GM18502 (cell line): ENCODE measurements at regions not wholly inside any gene's neighbourhood (a gene's known extent, or its start where the extent isn't known, plus 50 kb on each side); places are given as distances from the start of the nearest gene placed in this dataset.
A peak's percentile ranks its signal among the peaks of the same experiment; 100 is the strongest.

Experiments
- ATAC-seq: cut with Tn5 transposase; IDR thresholded peaks from one replicate; pipeline ENCODE4 v1.9.1; 2021; ENCODE audit warnings: mild to moderate bottlenecking; ENCODE audit not compliant: unreplicated experiment, poor library complexity

DNA sequence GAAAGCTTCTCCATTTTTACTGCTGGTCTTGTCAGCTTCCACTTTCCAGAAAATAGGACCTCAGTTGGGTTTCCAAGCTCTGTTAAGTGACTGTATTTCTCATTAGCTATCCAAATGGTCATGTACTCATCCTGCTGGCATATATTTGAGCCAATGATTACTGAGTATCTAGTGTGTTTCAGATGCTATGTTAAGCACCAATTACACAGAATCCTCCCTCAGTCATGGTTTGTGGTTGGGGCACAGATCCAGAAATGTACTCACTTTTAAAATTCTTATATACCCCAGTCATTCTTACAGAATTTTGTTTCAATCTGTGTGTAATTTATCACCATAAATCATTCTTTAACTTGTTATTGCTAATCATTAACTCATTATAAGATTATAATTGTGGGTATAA, 362.3 kb upstream of the MTPN start:
- ATAC-seq = no peak

- no peak for ATAC-seq
Observed at GRCh38 chr7:136336932-136337331, 359.8 kb upstream of the MTPN start.

DNA sequence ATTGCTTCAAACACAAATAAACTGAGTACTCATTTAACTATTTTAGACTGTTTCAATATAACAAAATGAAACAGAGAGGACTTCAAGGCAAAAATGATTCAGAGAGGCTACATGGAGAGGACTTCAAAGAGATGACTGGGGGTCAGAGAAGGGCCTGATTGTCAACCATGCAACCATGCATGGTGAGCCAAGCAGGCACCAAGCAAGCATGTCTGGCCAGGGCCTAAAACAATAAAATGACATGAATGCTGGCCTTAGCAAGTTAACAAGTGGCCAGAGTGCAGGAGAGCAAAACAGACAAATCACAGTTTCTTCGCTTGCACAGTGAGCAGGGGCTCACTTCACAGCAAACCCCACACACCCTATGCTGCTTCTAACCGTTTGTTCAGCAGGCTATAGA, 356.5 kb upstream of the MTPN start:
- ATAC-seq = no peak

DNA sequence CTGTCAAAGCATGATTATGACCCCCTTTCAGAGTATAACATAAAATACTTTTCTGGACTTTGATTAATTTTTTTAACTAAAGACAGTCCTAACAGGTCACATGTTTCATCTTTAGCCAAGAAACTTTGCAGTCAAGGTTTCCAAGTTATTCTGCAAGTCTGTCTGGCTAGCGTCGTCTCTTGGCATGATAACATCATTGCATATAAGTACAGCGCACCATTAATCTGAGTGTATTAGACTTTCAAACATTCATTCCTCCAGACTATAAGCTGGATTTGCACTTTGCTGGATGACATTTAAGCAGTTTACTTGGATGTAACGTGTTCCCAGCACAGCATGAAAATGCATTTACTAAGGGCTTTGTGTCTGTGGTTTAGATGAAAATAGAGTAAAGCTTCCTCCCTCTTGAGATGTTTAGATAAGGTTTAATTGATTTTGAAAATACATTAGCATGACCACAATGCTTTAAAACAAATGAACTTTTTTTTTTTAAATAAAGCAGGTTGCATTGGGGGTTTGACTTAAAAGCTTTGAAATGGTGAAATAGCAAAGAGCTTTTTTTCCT, 349.0 kb upstream of the MTPN start:
- ATAC-seq = no peak

DNA sequence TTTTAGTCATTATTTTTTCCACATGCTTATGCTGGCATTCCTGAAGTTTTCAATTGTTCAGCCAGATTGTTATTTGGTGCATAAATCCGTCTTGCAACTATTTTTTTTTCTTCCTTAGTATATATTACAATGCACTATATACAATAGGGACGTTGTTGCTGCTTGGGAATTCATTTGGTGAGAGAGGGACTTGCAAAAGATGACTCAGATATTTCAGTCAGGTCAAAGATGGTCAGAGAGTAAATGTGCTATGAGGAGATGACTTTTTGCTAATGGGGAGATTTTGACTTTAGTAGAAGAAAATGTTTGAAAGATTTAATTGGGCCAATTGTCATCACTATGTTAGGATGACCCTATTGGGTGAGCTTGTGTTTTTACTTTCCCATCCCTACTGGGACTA, 348.4 kb upstream of the MTPN start:
- ATAC-seq = no peak

GRCh38 chr7:136325027-136325426, 347.9 kb upstream of the MTPN start:
- no peak for ATAC-seq

- no peak for ATAC-seq
Observed at GRCh38 chr7:136324073-136324704, 347.0 kb upstream of the MTPN start.

DNA sequence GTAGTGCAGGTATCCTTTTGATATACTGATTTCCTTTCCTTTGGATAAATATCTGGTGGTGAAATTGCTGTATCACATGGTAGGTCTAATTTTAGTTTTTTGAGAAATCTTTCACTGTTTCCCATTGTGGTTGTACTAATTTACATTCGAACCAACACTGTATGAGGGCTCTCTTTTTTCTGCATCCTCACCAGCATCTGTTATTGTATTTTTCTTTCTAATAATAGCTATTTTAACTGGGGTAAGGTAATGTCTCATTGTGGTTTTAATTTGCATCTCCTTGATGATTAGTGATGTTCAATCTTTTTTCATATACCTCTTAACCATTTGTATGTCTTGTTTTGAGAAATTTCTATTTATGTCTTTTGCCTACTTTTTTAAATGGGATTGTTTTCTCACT, 335.4 kb upstream of the MTPN start:
- ATAC-seq = peak; percentile 69

DNA sequence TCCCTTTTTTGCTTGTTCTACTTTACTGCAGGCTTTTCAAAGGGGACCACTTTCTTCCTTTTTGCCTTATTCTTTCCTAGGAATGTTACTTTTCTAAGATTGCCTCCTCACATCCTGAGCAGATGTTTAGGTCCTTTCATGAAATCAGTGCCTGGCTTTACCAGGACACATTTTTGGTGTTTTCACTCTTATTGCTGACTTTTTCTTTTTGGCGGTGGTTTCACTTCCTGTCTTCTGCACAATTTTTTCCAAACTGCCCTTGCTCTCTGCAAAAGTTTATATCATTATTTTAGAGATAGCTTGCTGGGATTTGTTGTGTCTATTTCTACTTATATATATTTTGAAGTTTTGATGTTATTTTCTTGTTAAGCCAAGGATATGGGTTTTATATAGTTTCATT, 332.2 kb upstream of the MTPN start:
- no peak for ATAC-seq

GRCh38 chr7:136308230-136308629, 331.1 kb upstream of the MTPN start:
- no peak for ATAC-seq

DNA sequence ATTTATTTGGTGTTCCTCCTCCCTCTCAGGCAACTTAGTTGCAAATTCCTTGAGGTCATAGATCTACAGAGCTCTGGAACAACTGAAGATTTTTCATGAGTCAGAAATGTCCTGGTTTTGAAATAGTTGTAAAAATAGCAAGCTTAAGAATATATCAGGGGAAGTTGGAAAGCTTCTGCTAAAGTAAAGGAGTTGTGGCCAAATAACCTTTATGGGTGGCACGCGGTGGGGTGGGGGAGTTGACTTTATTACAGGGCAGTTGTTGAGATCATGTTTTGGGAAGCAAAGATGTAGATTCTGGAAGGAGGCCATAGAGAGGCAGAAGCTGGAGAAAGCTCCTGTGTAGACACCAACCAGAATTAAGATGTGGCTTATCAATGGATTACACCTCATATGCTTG, 326.0 kb upstream of the MTPN start:
- no peak for ATAC-seq

GRCh38 chr7:136302049-136302448, 324.9 kb upstream of the MTPN start:
- ATAC-seq = no peak

- no peak for ATAC-seq
Observed at GRCh38 chr7:136294977-136295376, 317.8 kb upstream of the MTPN start.

DNA sequence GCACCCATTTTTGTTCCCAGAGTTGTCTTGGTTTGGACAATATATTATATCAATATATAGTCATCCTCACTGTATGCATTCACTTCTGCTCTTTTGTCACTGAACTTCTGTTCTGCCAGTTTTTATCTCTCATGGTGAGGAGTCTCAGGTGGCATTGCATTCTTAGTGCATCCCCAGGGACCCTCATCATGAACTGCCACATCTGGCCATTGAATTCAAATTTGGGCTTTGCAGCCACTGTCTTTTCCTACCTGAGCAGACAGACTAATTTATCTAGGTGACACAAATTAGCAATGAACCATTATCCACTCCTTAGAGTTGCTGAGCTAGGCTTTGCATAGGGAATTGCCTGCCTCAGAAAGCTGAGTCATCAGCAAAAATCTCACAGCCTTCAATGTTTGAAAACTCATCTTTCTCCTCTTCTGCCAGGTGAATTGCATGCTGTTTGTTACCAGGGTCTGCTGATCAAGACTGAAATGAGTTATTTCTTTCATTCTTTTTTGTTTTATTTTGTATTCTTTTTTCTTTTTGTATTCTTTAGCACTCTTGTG, 316.8 kb upstream of the MTPN start:
- no peak for ATAC-seq

- ATAC-seq = peak; percentile 82
Observed at GRCh38 chr7:136293272-136293671, 316.1 kb upstream of the MTPN start.

- no peak for ATAC-seq
Observed at GRCh38 chr7:136292365-136292764, 315.2 kb upstream of the MTPN start.

GRCh38 chr7:136290351-136290750, 313.2 kb upstream of the MTPN start:
- ATAC-seq = no peak

GRCh38 chr7:136278057-136278456, 300.9 kb upstream of the MTPN start:
- no peak for ATAC-seq

DNA sequence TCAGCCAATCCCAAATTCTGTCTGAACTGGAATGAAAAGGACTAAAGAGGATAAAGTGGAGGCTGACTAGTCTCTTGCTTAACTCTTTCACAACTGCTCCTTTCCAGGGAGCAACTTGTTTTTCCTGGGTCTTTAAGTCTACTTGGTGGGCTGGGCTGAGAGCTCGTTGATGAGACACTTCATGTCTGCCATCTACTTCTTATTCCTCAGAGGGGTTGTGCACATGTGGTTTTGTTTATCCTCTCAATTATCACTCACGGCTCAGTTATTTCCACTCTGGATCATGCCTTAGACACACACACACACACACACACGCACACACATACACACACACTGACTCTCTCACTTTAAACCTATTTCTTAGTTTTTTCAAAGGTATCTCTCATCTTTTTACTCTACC, 298.6 kb upstream of the MTPN start:
- ATAC-seq = no peak

DNA sequence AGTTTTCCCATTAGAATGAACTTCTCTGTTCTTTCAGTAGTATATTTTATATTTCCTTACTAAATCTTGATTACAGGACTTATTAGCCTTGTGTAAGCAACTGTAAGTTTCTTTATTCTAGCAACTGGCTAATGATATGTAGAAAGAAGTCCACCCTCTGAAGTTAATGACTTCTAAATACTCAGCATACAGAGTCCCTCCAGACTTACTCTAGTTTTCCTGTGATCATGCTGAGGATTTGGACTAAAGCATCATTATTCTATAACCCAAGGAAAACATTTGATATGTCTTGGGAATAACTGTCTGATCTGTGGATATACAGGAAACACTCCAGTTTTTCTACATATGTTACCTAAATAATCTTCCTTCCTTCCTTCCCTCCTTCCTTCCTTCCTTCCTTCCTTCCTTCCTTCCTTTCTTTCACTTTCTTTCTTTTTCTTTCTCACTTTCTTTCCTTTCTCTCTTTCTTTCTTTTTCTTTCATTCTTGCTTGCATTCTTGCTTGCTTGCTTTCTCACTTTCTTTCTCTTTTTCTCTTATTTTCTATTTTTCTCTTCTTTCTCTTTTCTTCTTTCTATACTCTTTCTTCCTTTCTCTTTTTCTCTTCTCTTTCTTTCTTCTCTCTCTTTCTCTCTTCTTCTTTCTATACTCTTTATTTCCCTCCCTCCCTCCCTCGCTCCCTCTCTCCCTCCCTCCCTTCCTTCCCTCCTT, 297.6 kb upstream of the MTPN start:
- no peak for ATAC-seq

DNA sequence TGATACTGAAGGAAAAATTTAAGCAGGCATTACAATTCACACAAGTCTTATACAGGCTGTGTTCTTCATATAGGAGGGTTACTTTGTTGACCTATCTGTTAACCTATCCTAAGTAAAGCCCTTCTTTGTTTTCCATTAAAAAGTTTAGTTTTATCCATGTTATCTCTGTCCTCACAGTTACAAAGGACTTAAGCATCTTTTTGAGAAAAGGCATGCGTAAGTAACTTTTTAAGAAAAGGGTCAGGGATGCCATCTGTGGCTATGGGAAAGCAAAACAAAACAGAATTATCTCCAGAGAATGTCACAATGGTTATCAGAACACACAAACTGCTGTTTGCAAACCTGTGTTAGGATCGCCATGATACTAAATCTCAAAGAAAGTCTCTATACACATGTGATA, 295.8 kb upstream of the MTPN start:
- ATAC-seq = no peak

- ATAC-seq = no peak
Observed at GRCh38 chr7:136267822-136268221, 290.7 kb upstream of the MTPN start.
